ENCODE measurements at regions not wholly inside any gene's neighbourhood (a gene's known extent, or its start where the extent isn't known, plus 50 kb on each side); places are given as distances from the start of the nearest gene placed in this dataset.

- no peak for TF ChIP-seq POLR2AphosphoS5 (IDR thresholded peaks at IDR 0.05; ENCODE audit: low read depth, low read length)
- TF ChIP-seq, protein P1, sequence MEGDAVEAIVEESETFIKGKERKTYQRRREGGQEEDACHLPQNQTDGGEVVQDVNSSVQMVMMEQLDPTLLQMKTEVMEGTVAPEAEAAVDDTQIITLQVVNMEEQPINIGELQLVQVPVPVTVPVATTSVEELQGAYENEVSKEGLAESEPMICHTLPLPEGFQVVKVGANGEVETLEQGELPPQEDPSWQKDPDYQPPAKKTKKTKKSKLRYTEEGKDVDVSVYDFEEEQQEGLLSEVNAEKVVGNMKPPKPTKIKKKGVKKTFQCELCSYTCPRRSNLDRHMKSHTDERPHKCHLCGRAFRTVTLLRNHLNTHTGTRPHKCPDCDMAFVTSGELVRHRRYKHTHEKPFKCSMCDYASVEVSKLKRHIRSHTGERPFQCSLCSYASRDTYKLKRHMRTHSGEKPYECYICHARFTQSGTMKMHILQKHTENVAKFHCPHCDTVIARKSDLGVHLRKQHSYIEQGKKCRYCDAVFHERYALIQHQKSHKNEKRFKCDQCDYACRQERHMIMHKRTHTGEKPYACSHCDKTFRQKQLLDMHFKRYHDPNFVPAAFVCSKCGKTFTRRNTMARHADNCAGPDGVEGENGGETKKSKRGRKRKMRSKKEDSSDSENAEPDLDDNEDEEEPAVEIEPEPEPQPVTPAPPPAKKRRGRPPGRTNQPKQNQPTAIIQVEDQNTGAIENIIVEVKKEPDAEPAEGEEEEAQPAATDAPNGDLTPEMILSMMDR (IDR thresholded peaks at IDR 0.05) = no peak
- TF ChIP-seq, protein P2, sequence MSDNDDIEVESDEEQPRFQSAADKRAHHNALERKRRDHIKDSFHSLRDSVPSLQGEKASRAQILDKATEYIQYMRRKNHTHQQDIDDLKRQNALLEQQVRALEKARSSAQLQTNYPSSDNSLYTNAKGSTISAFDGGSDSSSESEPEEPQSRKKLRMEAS (IDR thresholded peaks at IDR 0.05; ENCODE audit: low read depth) = no peak
Observed at GRCh38 chr3:146889626-146890025, 284.5 kb upstream of the PLSCR5 start.

Measured in SK-N-SH (cell line).